Colon (tissue), 2 donors: ENCODE measurements at regions not wholly inside any gene's neighbourhood (a gene's known extent, or its start where the extent isn't known, plus 50 kb on each side); places are given as distances from the start of the nearest gene placed in this dataset.

Experiments used
- FAIRE-seq: peaks from 2 replicates; lab custom pipeline; 2012; peaks lifted over from hg19 to GRCh38; lab: Jason Lieb, UNC
- donor health status: control.
- donor health status: control.

DNA sequence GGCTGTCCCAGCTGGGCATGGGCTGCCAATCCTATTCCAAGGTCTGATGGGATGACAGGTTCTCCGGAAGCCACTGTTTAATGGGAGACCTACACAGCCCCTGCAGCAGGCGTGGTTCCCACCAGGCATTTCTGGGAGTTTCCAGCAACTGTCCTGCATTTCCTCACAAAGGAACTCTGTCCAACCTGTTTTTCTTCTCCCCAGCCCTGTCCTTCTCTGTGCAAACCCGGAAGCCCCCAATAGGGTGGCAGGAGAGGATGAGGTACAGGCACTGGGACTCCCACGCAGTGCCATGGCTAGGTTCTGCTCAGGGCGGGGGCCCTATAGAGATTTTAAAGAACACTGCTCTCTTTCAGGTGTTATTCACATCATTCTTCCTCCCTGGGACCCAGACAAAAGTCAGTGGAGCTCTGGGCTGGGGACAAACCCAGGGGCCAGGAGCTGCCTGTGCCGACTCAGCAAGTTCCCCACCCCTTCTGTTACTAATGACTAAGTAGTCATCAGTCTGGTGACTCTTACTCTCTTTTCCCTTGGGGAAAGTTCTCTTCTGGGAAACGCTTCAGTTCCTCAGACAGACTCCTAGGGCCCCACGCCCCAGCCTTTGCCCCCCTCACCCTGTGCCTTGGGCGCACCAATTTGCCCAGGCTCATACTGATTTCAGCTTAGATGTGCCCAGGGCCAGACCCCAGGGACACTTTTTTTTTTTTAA lies 97.7 kb downstream of the CD47 start:
- no peak for FAIRE-seq

- FAIRE-seq = no peak
Measured at GRCh38 chr3:107990926-107991325, 99.9 kb downstream of the CD47 start.

- no peak for FAIRE-seq
Measured at GRCh38 chr3:107990433-107990832, 100.4 kb downstream of the CD47 start.

GRCh38 chr3:107989661-107990060 lies 101.2 kb downstream of the CD47 start:
- FAIRE-seq = no peak

DNA sequence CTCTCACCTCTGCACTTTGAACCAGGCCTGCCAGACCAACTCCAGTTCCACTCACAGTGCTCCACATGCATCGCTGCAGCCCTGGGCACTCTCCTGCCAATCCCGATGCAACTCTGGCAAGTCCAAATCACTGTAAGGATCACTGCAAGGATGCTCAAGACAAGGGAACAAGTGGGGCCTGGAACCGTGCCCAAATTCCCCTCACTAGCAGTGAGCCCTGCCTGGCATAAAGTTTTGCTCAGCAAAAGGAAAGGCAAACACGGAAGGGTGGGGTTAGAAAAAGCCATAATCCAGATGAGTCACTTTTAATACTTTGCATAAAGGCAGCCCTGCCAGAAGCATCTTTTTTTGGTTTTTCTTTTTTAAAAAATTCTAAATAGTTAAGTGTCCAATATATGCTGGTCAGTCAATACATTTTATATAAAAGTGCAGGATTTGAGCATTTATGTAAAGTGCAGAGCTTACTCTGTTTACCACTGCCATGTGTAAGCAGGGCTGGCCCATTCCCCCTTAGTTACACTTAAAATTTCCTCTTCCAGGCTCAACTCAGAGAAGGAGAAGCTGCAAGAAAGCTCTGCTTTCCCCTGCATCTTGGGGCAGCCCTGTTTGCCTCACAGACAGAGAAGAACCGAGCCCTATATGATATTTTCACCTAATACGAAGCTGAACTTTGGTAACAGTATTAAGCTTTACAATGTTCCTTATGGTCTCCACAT lies 102.2 kb downstream of the CD47 start:
- no peak for FAIRE-seq

GRCh38 chr3:107987036-107987939 lies 103.5 kb downstream of the CD47 start:
- FAIRE-seq = no peak

GRCh38 chr3:107986505-107986904 lies 104.3 kb downstream of the CD47 start:
- FAIRE-seq = no peak

GRCh38 chr3:107985496-107985895 lies 105.3 kb downstream of the CD47 start:
- no peak for FAIRE-seq

GRCh38 chr3:107983247-107983646 lies 107.6 kb downstream of the CD47 start:
- FAIRE-seq = no peak

DNA sequence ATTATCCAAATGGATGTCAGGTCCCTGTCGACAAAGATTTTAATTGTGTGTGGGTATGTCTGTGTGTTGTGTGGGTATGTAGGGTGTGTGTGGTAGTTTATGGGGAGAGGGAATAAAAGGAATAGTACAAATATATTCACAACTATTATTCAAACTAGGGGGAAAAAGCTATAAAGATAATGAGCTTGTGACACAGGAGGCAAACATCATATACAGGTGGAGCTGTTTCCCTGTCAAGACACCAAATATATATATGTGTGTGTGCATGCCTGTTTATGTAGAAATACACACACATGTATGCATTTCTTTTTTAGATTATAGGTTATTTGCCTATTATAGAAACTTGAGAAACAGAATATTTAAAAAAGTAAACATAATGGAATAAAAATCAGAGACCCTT lies 108.7 kb downstream of the CD47 start:
- FAIRE-seq = peak; percentile 55

DNA sequence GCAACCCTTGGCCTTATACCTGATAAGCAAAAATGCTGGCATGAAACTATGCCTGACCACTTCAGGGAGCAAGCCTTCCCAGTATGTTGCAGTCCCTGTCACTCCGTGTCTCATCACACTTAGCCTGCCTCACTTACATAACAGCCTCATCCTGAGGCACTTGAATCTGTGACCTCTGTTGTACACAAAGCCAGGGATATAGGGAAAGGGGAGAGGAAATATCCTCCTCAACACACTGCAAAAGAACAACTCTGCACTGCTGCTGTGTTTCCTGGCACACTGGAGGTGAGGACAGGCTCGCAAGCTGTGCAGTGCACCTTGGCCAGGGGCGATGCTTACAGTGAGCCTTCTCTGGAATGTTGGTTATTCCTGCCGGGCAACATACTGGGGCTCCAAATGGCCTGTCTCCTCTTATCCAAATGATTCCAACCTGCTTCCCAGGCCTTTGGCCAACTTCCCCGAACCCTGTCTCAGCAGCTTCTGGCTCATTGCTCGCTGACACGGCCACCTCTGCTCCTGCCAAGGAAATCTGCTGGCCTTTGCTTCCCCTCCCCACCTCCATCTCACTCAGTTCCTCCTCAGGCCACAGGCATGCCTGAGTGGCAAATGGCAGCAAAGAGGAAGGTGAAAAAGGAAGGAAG lies 109.2 kb downstream of the CD47 start:
- no peak for FAIRE-seq

DNA sequence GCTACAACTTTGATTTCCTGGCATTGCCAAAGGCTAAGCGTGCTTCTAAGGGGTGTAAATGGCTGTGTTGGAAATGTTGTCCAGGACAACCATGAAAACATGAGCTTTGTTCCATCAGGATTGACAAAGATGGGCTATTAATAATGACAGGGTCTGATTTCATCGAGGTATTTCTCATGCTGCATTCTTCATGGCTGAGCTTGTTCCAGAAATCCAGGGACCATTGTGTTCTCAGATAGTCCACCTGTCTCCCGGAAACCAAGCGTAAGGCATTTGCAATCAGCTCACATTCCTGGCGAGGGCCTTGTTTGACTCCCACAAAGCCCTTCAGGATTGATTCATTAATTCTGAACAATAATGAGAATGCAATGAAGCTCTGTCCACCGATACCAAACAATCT lies 111.3 kb downstream of the CD47 start:
- no peak for FAIRE-seq

DNA sequence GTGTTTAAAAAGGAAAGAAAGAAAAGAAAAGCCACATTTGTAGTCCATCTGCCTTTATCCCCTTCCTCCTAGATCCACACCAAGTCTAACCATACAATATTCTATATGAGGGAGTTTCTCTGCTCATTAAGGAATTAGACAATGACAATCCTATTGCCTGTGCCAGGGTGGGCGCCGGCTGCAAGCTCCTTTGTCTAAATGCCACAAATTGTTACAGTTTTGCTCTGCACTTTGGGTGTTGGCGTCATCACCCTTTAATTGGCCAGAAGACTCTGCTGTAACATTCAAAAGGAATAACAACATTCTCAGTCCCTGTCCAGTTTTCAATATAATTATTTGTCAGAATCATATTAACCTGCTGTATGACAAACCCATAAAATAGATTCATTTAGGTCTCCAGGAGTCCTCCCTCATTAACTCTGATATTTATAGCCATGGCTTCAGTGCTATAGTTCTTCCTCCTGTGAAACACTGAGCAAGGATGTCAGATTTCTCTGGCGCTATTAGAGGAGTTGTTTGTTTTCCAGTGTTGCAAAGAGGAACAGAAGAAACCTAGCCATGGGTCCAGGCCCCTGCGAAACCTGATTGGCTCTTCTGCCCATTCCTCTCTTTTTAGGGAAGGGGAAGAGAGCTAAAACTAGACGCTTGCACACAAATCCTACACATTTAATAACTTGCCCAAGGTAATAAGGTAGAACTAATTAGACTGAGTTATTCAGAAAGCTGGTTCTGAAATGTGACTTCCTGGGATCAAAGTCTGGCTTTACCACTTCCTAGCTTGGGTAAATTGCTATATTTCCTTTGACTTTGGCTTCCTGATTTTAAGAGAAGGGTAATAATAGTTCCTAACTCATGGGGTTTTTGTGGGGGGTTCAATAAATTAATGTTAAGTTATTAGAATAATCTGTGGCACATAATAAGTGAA lies 112.4 kb downstream of the CD47 start:
- no peak for FAIRE-seq

GRCh38 chr3:107977221-107978130 lies 113.4 kb downstream of the CD47 start:
- FAIRE-seq = no peak

GRCh38 chr3:107976202-107976800 lies 114.5 kb downstream of the CD47 start:
- no peak for FAIRE-seq

GRCh38 chr3:107975529-107976201 lies 115.2 kb downstream of the CD47 start:
- FAIRE-seq = no peak

DNA sequence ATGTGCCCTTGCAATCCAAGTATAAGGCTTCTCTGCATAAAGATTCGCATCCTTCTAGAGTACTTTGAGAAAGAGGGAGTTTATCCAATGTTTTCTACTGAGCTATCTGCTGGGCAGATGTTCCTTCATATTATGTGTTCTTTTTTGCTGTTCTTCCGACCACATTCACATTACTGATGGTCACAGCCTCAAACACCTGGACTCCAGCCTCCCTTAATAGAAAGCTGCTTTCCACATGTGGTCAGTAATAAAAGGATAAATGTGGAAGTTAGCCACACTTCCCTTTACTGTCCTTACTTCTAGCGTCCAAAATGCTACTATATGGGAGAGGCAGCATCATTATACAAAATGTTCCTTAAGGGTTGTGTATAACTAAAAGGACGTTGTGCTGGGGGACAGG lies 116.9 kb downstream of the CD47 start:
- no peak for FAIRE-seq

GRCh38 chr3:107973152-107973551 lies 117.7 kb downstream of the CD47 start:
- FAIRE-seq = no peak

GRCh38 chr3:107970993-107971580 lies 119.7 kb downstream of the CD47 start:
- no peak for FAIRE-seq
